Neural progenitor cell (in vitro differentiated cells): ENCODE measurements at regions not wholly inside any gene's neighbourhood (a gene's known extent, or its start where the extent isn't known, plus 50 kb on each side); places are given as distances from the start of the nearest gene placed in this dataset.

ENCODE experiments used
- CTCF ChIP-seq: fragments of 200-600 bp; sonication (generic); IDR thresholded peaks from 2 replicates; pipeline ENCODE4 v1.5.1; 2017; ENCODE audit warnings: antibody characterized with exemption, mild to moderate bottlenecking
- EZH2 ChIP-seq: fragments of 200-600 bp; sonication (generic); IDR thresholded peaks from 2 replicates; pipeline ENCODE4 v1.6.1; 2017; ENCODE audit warnings: antibody characterized with exemption, mild to moderate bottlenecking, moderate library complexity
- EZH2phosphoT487 ChIP-seq: fragments of 200-600 bp; sonication (generic); IDR thresholded peaks from 2 replicates; pipeline ENCODE4 v1.6.1; 2017; ENCODE audit warnings: antibody characterized with exemption

GRCh38 chr10:27620430-27621397 is 116.6 kb downstream of the RAB18 start:
- TF ChIP-seq CTCF (no peak), EZH2 (no peak), EZH2phosphoT487 (no peak)
